A549 (cell line): ENCODE measurements at regions not wholly inside any gene's neighbourhood (a gene's known extent, or its start where the extent isn't known, plus 50 kb on each side); places are given as distances from the start of the nearest gene placed in this dataset.

ENCODE experiments used
- ATAC-seq, 2 experiments: fragments of 200-7000 bp in 1 of 2; fragments of >200 bp in 1 of 2; cut with Nextera tagmentation in 1 of 2; cut with Tn5 transposase in 1 of 2; 3 replicates each; pipeline versions ENCODE4 v1.8.0 to v1.9.1; 2018 to 2020; ENCODE audit warnings: mild to moderate bottlenecking in 1 of 2, moderate library complexity in 1 of 2
- CTCF ChIA-PET: fragments of 300-600 bp; sonication (Branson Sonifier 250); formaldehyde crosslinking; extraction: SDS; loops from one replicate; lab custom pipeline; 2021; ENCODE audit warnings: antibody characterized with exemption, inconsistent platforms; lab: Yijun Ruan, JAX
- POLR2A ChIA-PET: fragments of 350-600 bp; formaldehyde crosslinking; extraction: SDS; loops from one replicate; lab custom pipeline; 2021; ENCODE audit warnings: antibody characterized with exemption, inconsistent platforms; lab: Yijun Ruan, JAX
- DNase-seq, 2 experiments: peaks; one replicate each; pipeline versions ENCODE4 v3.0.0 to v3.0.0-alpha.2; 2011 to 2016; ENCODE audit warnings: low read depth in 1 of 2, low spot score in 1 of 2
- FAIRE-seq: peaks from 2 replicates; lab custom pipeline; 2011; peaks lifted over from hg19 to GRCh38; lab: Jason Lieb, UNC
- H3K27ac ChIP-seq, 2 experiments: fragments of >200 bp; sonication (Bioruptor Twin); formaldehyde crosslinking; 3 replicates each; pipeline ENCODE4 v1.5.1; 2016 to 2017
- H3K4me1 ChIP-seq: fragments of >200 bp; sonication (Bioruptor Twin); formaldehyde crosslinking; 3 replicates; pipeline ENCODE4 v1.6.1; 2016
- H3K4me2 ChIP-seq: fragments of >200 bp; sonication (Bioruptor Twin); formaldehyde crosslinking; 3 replicates; pipeline ENCODE4 v1.6.1; 2016
- H3K4me3 ChIP-seq: fragments of >200 bp; sonication (Bioruptor Twin); formaldehyde crosslinking; 3 replicates; pipeline ENCODE4 v1.5.1; 2016
- H3K9me3 ChIP-seq: fragments of >200 bp; sonication (Bioruptor Twin); formaldehyde crosslinking; 3 replicates; pipeline ENCODE4 v1.6.1; 2016
- BCL3 ChIP-seq: fragments of >200 bp; sonication (Bioruptor Twin); formaldehyde crosslinking; IDR thresholded peaks from 3 replicates; pipeline ENCODE4 v1.6.1; 2016
- EP300 ChIP-seq, 2 experiments: fragments of >200 bp; sonication (Bioruptor Twin); formaldehyde crosslinking; IDR thresholded peaks; 2 replicates in 1 of 2; 3 replicates in 1 of 2; pipeline ENCODE4 v1.6.1; 2016 to 2017
- FOSB ChIP-seq: fragments of 250-450 bp; sonication (Bioruptor Pico); IDR thresholded peaks from 2 replicates; pipeline ENCODE4 v1.5.0; 2020; ENCODE audit warnings: mild to moderate bottlenecking, moderate library complexity
- FOXS1 ChIP-seq: fragments of 250-450 bp; sonication (Bioruptor Pico); IDR thresholded peaks from 2 replicates; pipeline ENCODE4 v1.5.0; 2020; ENCODE audit warnings: mild to moderate bottlenecking, moderate library complexity
- KDM5A ChIP-seq: fragments of 200-600 bp; sonication (generic); IDR thresholded peaks from 2 replicates; pipeline ENCODE4 v1.6.1; 2016; ENCODE audit warnings: antibody characterized with exemption, mild to moderate bottlenecking
- MYC ChIP-seq: IDR thresholded peaks from 2 replicates; pipeline ENCODE4 v1.6.1; 2012; ENCODE audit warnings: mild to moderate bottlenecking, inconsistent platforms, low read length, improper control_type of control experiment, borderline replicate concordance
- NFE2L2 ChIP-seq: fragments of 150-350 bp; conservative IDR thresholded peaks from 2 replicates; pipeline ENCODE4 v1.6.1; 2014; ENCODE audit warnings: low read length
- PHF8 ChIP-seq: fragments of 200-600 bp; sonication (generic); IDR thresholded peaks from 2 replicates; pipeline ENCODE4 v1.6.1; 2016; ENCODE audit warnings: low read depth, mild to moderate bottlenecking, antibody characterized with exemption, moderate library complexity, borderline replicate concordance
- SREBF2 ChIP-seq: fragments of 450-650 bp; IDR thresholded peaks from 2 replicates; pipeline ENCODE4 v1.6.1; 2014; ENCODE audit warnings: mild to moderate bottlenecking, moderate library complexity
- TFCP2L1 ChIP-seq: fragments of 250-450 bp; sonication (Bioruptor Pico); IDR thresholded peaks from 2 replicates; pipeline ENCODE4 v1.5.0; 2021; ENCODE audit warnings: mild to moderate bottlenecking
- TP53 ChIP-seq: fragments of 250-450 bp; sonication (Bioruptor Pico); IDR thresholded peaks from 2 replicates; pipeline ENCODE4 v1.5.0; 2021; ENCODE audit warnings: mild to moderate bottlenecking, moderate library complexity
- USF2 ChIP-seq: fragments of 450-650 bp; IDR thresholded peaks from 2 replicates; pipeline ENCODE4 v1.6.1; 2014; ENCODE audit warnings: antibody characterized with exemption
- ZC3H11A ChIP-seq: fragments of 450-650 bp; IDR thresholded peaks from 2 replicates; pipeline ENCODE4 v1.6.1; 2014; ENCODE audit warnings: antibody characterized with exemption, mild to moderate bottlenecking
- WGBS: methylation state at CpG from one replicate; pipeline ENCODE4 v1.1.6; 2017; ENCODE audit errors: missing lambda C conversion rate; 5-methylcytosine and 5-hydroxymethylcytosine counted together
- TF ChIP-seq, protein P1 (sequence below): fragments of >200 bp; sonication (Bioruptor Twin); formaldehyde crosslinking; IDR thresholded peaks from 2 replicates; pipeline ENCODE4 v1.6.1; 2016
- TF ChIP-seq, protein P2 (sequence below): fragments of 250-450 bp; sonication (Bioruptor Pico); IDR thresholded peaks from 2 replicates; pipeline ENCODE4 v1.5.0; 2021; ENCODE audit warnings: mild to moderate bottlenecking, moderate library complexity, borderline replicate concordance
- TF ChIP-seq, protein P3 (sequence below): fragments of 200-600 bp; sonication (generic); IDR thresholded peaks from 2 replicates; pipeline ENCODE4 v1.6.1; 2016; ENCODE audit warnings: antibody characterized with exemption, mild to moderate bottlenecking, moderate library complexity

GRCh38 chr9:100803956-100804355 lies 224.6 kb upstream of the PLPPR1 start:
- TF ChIP-seq TP53 (CRISPR knock-in tag) (no peak), SREBF2 (no peak), MYC (no peak), BCL3 (no peak), EP300 (IDR thresholded peaks at IDR 0.05) (no peak)
- TF ChIP-seq, protein P1, sequence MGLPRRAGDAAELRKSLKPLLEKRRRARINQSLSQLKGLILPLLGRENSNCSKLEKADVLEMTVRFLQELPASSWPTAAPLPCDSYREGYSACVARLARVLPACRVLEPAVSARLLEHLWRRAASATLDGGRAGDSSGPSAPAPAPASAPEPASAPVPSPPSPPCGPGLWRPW, result no peak
- TF ChIP-seq, protein P2, sequence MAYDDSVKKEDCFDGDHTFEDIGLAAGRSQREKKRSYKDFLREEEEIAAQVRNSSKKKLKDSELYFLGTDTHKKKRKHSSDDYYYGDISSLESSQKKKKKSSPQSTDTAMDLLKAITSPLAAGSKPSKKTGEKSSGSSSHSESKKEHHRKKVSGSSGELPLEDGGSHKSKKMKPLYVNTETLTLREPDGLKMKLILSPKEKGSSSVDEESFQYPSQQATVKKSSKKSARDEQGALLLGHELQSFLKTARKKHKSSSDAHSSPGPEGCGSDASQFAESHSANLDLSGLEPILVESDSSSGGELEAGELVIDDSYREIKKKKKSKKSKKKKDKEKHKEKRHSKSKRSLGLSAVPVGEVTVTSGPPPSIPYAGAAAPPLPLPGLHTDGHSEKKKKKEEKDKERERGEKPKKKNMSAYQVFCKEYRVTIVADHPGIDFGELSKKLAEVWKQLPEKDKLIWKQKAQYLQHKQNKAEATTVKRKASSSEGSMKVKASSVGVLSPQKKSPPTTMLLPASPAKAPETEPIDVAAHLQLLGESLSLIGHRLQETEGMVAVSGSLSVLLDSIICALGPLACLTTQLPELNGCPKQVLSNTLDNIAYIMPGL (CRISPR knock-in tag), result no peak
- FAIRE-seq (no peak), DNase-seq (no peak), ATAC-seq (no peak)
- Histone ChIP-seq H3K9me3 (no peaks in the 10 kb centered on the region), H3K4me2 (no peak overlapping the region), H3K4me1 (no peaks in the 10 kb centered on the region), H3K4me3 (no peak overlapping the region), H3K27ac (no peak overlapping the region)
- 0% methylated on average over 2 of the region's 2 CpGs for WGBS
- ChIA-PET POLR2A (no interaction called here), CTCF (no interaction called here)

DNA sequence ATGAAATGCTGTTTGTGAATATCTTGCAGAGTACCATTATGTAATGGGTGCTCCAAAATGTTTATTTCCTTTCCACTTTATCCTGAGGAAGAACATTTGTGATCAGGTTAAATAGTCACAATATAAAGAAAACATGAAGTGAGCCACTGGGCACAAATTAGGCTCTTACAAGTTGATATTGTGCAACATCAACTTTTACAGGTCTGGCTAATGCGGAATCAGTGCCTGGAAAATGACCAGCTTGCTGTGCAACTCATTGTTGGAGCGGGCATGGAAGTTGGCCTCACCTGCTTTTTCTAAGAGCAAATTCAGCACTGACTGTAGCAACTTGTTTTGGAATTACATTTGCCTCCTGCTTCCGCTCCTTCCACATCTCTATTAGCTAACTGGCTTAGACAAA lies 216.9 kb upstream of the PLPPR1 start:
- TF ChIP-seq, protein P3, sequence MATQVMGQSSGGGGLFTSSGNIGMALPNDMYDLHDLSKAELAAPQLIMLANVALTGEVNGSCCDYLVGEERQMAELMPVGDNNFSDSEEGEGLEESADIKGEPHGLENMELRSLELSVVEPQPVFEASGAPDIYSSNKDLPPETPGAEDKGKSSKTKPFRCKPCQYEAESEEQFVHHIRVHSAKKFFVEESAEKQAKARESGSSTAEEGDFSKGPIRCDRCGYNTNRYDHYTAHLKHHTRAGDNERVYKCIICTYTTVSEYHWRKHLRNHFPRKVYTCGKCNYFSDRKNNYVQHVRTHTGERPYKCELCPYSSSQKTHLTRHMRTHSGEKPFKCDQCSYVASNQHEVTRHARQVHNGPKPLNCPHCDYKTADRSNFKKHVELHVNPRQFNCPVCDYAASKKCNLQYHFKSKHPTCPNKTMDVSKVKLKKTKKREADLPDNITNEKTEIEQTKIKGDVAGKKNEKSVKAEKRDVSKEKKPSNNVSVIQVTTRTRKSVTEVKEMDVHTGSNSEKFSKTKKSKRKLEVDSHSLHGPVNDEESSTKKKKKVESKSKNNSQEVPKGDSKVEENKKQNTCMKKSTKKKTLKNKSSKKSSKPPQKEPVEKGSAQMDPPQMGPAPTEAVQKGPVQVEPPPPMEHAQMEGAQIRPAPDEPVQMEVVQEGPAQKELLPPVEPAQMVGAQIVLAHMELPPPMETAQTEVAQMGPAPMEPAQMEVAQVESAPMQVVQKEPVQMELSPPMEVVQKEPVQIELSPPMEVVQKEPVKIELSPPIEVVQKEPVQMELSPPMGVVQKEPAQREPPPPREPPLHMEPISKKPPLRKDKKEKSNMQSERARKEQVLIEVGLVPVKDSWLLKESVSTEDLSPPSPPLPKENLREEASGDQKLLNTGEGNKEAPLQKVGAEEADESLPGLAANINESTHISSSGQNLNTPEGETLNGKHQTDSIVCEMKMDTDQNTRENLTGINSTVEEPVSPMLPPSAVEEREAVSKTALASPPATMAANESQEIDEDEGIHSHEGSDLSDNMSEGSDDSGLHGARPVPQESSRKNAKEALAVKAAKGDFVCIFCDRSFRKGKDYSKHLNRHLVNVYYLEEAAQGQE, result no peak
- TF ChIP-seq TFCP2L1 (CRISPR knock-in tag), result no peak
- TF ChIP-seq USF2, result no peak
- no peak for TF ChIP-seq KDM5A
- Histone ChIP-seq H3K4me2 (no peak overlapping the region), H3K27ac (no peak overlapping the region), H3K9me3 (no peaks in the 10 kb centered on the region), H3K4me3 (no peak overlapping the region), H3K4me1 (no peaks in the 10 kb centered on the region)
- 43% methylated on average over 3 of the region's 3 CpGs for WGBS
- FAIRE-seq (no peak), ATAC-seq (no peak), DNase-seq (no peak)
- ChIA-PET CTCF (no interaction called here), POLR2A (no interaction called here)

DNA sequence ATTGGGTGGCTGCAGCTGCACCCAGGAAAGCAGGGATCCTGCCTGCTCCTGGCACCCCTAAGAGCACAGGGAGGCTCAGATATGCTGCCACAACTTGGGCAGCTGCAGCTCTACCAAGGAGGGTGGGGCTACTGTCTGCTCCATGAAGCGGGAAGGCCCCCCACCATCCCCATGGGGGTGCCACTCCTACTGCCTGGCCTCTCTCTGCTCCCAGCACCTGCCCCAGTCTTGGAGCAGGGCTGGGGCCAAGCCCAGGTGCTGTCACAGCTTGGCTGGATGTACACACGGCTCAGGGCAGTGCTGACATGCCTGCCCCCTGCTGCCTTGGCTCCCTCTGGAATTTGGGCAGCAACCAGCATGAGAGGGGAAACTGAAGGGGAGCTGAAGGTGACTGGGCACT lies 214.7 kb upstream of the PLPPR1 start:
- ChIA-PET POLR2A (no interaction called here), CTCF (interaction anchor here (0.5 to 0.9 kb wide), 2 partner anchors 63 to 575 kb away, joined by 3 read pairs; no protein-coding TSS in a partner anchor)
- no peaks in the 10 kb centered on the region for H3K4me1 ChIP-seq
- TF ChIP-seq EP300 (IDR thresholded peaks at IDR 0.05) (no peak), ZC3H11A (no peak), FOXS1 (no peak), FOSB (CRISPR knock-in tag) (no peak), NFE2L2 (no peak), PHF8 (no peak)
- H3K9me3 ChIP-seq, result no peaks in the 10 kb centered on the region
- DNase-seq (no peak), ATAC-seq (no peak), FAIRE-seq (no peak)
- WGBS, result 0% methylated on average over 1 of the region's 2 CpGs
- no peak overlapping the region for H3K4me2 ChIP-seq
- H3K27ac ChIP-seq, result no peak overlapping the region
- no peak overlapping the region for H3K4me3 ChIP-seq
